HG03469 (cell line): ENCODE measurements at regions not wholly inside any gene's neighbourhood (a gene's known extent, or its start where the extent isn't known, plus 50 kb on each side); places are given as distances from the start of the nearest gene placed in this dataset.
"Not testable (repeated sequence)": the region's sequence is repeated elsewhere in the genome, so short reads cannot be mapped to it uniquely, and the experiment has no call there.

ENCODE experiments used
- ATAC-seq: cut with Tn5 transposase; IDR thresholded peaks from one replicate; pipeline ENCODE4 v1.9.1; 2021; ENCODE audit warnings: mild to moderate bottlenecking, moderate library complexity, moderate number of reproducible peaks; ENCODE audit not compliant: unreplicated experiment

- ATAC-seq = no peak
Measured at GRCh38 chr6:14472255-14472985, 354.8 kb downstream of the CD83 start.

GRCh38 chr6:14472986-14473337 is 355.4 kb downstream of the CD83 start:
- no peak for ATAC-seq

GRCh38 chr6:14474816-14475215 is 357.2 kb downstream of the CD83 start:
- ATAC-seq = no peak

- no peak for ATAC-seq
Measured at GRCh38 chr6:14475306-14475705, 357.7 kb downstream of the CD83 start.

GRCh38 chr6:14476793-14477531 is 359.4 kb downstream of the CD83 start:
- no peak for ATAC-seq

GRCh38 chr6:14477559-14477958 is 360.0 kb downstream of the CD83 start:
- ATAC-seq = no peak

- ATAC-seq = no peak
Measured at GRCh38 chr6:14478381-14479225, 361.0 kb downstream of the CD83 start.

GRCh38 chr6:14481946-14482345 is 364.4 kb downstream of the CD83 start:
- not testable (repeated sequence) for ATAC-seq

DNA sequence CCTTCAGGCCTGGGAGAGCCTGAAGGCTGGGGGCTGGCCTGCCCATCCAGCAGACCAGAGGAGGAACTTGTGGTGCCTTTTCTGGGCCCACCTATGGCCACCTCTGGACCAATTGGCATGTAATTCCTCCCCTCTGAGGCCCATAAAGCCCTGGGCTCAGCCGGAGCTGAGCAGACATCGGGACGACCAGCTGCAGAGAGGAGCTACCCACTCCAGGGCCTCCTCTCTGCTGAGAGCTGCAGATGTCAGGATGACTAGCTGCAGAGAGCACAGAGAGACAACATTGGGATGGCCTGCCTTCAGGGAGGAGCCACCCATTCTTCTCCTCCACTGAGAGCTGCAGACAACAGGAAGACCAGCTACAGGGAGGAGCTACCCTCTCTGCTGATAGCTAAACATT is 370.1 kb downstream of the CD83 start:
- ATAC-seq = no peak

GRCh38 chr6:14488180-14488579 is 370.6 kb downstream of the CD83 start:
- no peak for ATAC-seq

- no peak for ATAC-seq
Measured at GRCh38 chr6:14489445-14489844, 371.9 kb downstream of the CD83 start.

- no peak for ATAC-seq
Measured at GRCh38 chr6:14498748-14499147, 381.2 kb downstream of the CD83 start.

DNA sequence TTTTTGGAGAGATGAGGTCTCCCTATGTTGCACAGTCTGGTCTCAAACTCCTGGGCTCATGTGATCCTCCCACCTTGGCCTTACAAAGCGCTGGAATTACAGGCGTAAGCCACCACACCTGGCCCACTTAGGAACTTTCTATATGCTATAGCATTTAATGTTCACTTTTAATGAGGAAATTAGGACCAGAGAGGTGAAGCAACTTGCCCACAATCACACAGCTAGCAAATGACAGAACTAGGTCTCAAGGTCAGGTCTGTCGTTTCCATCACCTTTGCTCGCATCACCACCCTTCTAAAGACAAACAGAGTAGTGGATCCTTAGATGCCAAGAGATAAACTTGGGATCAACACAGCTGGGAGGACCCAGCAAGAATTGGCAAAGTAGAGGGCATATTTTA is 381.7 kb downstream of the CD83 start:
- no peak for ATAC-seq

GRCh38 chr6:14499841-14500240 is 382.3 kb downstream of the CD83 start:
- no peak for ATAC-seq

- no peak for ATAC-seq
Measured at GRCh38 chr6:14500809-14501208, 383.2 kb downstream of the CD83 start.

GRCh38 chr6:14501240-14501639 is 383.7 kb downstream of the CD83 start:
- ATAC-seq = no peak

DNA sequence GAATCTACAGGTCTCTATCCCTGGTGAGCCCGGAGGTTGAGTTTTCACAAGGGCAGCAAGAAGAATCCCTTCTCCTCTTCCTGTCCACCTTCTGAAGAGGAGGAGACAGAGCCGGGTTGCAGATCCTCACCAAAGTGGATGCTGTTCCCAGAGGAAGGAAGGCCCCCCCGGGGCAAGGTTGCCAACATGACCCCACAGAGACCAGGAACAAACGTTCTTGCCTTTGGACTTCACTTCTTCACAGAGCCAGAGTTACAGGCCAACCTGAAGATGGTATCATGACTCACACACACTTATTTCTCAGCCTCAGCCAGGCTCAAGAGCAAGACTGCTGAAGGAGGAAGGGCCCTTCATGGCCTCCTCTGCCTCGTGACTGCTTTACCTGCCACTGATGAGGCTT is 384.3 kb downstream of the CD83 start:
- ATAC-seq = no peak

GRCh38 chr6:14502551-14502950 is 385.0 kb downstream of the CD83 start:
- no peak for ATAC-seq

DNA sequence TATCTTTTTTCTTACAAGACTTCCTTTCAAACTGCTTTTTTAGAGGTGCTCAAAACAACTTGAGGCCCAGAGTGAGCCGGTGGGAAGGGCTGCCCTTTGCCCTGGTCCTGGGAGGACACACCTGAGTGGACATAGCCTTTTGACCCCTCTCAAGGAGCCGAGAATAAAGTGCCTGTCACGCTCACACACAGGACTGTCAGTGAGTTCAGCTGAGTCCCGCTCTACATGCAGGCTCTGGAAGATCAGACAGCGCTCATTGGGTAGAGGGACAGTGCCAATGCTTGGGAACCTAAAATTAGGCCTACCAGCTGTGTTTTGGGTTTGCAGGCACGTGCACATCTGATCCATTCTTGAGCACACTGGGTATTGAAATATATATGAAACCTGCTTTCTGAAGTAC is 387.8 kb downstream of the CD83 start:
- ATAC-seq = no peak

DNA sequence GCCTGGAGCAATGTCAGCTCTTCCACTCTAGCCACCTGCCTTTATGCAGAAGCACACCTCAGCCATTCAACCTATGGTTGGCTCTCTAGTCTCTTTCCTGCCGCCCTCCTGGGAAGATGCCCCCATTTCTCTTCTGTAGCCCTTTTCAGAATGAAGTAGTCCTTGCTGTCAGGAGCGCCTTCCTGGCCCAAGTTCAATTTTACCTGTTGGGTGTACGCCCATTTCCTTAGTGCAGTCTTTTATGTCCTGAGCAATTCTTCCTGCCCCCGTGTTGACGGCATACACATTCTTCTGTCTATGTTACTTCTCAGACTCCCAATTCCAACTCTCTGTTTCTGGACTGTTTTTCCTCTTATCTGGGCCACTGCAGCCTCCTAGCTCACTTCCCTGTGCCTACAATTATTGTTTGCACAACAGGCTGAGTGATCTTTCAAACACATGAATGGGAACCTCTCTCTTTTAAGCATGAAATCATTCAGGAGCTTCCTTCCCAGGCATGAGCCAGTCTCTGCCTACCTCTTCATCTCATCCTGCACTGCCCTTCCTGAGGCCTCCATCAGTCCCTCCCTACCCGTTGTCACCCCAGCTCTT is 389.2 kb downstream of the CD83 start:
- ATAC-seq = no peak

DNA sequence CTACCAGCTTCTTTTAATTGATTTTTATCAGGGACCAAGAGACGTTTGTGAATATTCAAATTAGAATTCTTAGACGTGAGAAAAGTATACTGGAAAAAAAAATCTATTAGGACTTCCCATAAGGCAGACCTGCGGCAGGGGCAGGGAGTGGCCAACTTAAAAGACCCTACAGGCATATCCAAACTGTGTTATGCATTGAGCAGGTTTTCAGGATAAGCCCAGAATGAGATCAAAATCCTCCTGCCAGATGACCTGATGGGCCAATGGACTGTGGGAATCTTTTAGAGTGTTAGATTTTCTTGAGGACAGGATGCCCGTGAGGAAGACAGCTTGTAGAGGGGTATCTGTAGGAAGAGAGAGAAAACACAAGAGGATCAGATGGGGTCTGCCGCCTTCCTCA is 391.5 kb downstream of the CD83 start:
- ATAC-seq = no peak
